MG63 (cell line): ENCODE measurements at regions not wholly inside any gene's neighbourhood (a gene's known extent, or its start where the extent isn't known, plus 50 kb on each side); places are given as distances from the start of the nearest gene placed in this dataset.

Experiments
- DNase-seq: peaks from one replicate; pipeline ENCODE4 v3.0.0-alpha.2; 2020
- H3K27me3 ChIP-seq: fragments of 250-450 bp; sonication (Bioruptor Pico); 2 replicates; pipeline ENCODE4 v1.5.1; 2020; ENCODE audit warnings: mild to moderate bottlenecking, moderate library complexity
- H3K36me3 ChIP-seq: fragments of 250-450 bp; sonication (Bioruptor Pico); 2 replicates; pipeline ENCODE4 v1.5.1; 2020; ENCODE audit warnings: mild to moderate bottlenecking, moderate library complexity
- H3K4me3 ChIP-seq: fragments of 250-450 bp; sonication (Bioruptor Pico); 2 replicates; pipeline ENCODE4 v1.5.1; 2020; ENCODE audit warnings: mild to moderate bottlenecking, moderate library complexity
- H3K9me3 ChIP-seq: fragments of 250-450 bp; sonication (Bioruptor Pico); 2 replicates; pipeline ENCODE4 v1.5.1; 2020; ENCODE audit warnings: mild to moderate bottlenecking, moderate library complexity

DNA sequence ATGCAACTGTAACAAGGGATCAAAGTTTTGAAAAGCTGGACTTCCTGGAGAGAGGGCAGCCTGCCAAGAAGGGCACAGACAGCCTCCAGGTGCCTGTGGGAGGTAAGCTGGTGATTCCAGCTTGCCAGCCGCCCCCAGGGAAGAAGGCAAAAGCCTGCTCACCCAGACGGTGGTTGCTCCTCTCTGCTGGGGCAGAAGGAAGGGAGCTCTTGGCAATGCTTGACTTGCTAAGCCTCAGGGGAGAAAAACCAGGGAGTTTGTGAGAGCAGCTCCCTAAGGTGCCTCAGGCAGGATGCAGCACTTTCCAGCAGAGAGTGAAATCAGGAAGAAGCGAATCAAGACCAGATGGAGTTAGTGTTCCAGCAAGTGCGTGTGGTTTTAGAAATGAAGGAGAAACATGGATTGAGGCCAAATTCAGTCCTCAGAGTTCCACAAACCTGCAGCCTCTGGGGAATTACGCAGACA lies 553.6 kb downstream of the BUD13 start:
- no peaks in the 10 kb centered on the region for H3K27me3 ChIP-seq
- no peaks in the 10 kb centered on the region for H3K9me3 ChIP-seq
- H3K4me3 ChIP-seq, result no peak overlapping the region
- no peak for DNase-seq
- no peaks in the 10 kb centered on the region for H3K36me3 ChIP-seq

DNA sequence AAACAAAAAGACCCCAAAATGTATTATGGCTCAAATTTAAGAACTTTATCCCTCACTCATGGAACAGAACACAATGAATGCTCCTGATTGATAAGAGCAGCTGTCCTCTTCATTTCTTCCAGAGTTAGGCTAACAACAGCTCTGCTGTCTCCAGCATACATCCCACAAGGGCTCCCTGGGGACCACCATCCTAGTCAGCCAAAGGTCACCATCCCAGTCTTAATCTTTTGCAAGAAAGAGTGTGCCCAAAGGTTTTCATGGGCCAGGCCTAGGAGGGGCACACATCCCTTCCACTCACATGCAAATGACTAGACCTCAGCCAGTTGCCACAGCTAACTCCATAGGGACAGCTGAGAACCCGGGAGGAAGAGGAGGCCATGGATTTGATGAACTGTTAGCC lies 555.3 kb downstream of the BUD13 start:
- no peak for DNase-seq
- no peaks in the 10 kb centered on the region for H3K9me3 ChIP-seq
- H3K27me3 ChIP-seq, result no peaks in the 10 kb centered on the region
- H3K36me3 ChIP-seq, result no peaks in the 10 kb centered on the region
- H3K4me3 ChIP-seq, result no peak overlapping the region

GRCh38 chr11:116217006-116217405 lies 555.8 kb downstream of the BUD13 start:
- Histone ChIP-seq H3K27me3 (no peaks in the 10 kb centered on the region), H3K36me3 (no peaks in the 10 kb centered on the region), H3K9me3 (no peaks in the 10 kb centered on the region), H3K4me3 (no peak overlapping the region)
- no peak for DNase-seq

- DNase-seq, result no peak
- no peaks in the 10 kb centered on the region for H3K27me3 ChIP-seq
- no peak overlapping the region for H3K4me3 ChIP-seq
- no peaks in the 10 kb centered on the region for H3K9me3 ChIP-seq
- no peaks in the 10 kb centered on the region for H3K36me3 ChIP-seq
Observed at GRCh38 chr11:116215471-116216113, 557.2 kb downstream of the BUD13 start.

- DNase-seq, result no peak
- Histone ChIP-seq H3K9me3 (no peaks in the 10 kb centered on the region), H3K36me3 (no peaks in the 10 kb centered on the region), H3K27me3 (no peaks in the 10 kb centered on the region), H3K4me3 (no peak overlapping the region)
Observed at GRCh38 chr11:116211147-116211546, 561.6 kb downstream of the BUD13 start.

- H3K9me3 ChIP-seq, result no peaks in the 10 kb centered on the region
- no peaks in the 10 kb centered on the region for H3K36me3 ChIP-seq
- no peaks in the 10 kb centered on the region for H3K27me3 ChIP-seq
- no peak overlapping the region for H3K4me3 ChIP-seq
- DNase-seq, result no peak
Observed at GRCh38 chr11:116210663-116211062, 562.1 kb downstream of the BUD13 start.

DNA sequence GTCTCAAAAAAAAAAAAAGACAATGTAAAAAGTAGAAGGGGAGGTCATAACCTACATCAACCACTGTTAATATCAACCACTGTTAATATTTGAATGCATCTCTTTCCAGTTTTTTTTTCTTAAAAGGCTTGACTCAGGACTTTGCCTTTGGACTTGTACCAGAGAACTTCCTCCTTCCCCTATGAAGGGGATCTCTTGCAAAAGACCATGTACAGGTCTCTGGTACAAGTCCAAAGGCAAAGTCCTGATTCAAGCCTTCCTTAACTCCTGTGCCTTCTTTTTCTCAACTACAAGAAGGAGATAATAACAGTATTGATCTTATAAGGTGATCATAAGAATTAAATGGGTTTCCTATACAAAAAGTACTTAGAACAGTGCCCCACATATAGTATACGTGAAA lies 563.5 kb downstream of the BUD13 start:
- no peaks in the 10 kb centered on the region for H3K9me3 ChIP-seq
- H3K4me3 ChIP-seq, result no peak overlapping the region
- no peaks in the 10 kb centered on the region for H3K27me3 ChIP-seq
- H3K36me3 ChIP-seq, result no peaks in the 10 kb centered on the region
- DNase-seq, result no peak

DNA sequence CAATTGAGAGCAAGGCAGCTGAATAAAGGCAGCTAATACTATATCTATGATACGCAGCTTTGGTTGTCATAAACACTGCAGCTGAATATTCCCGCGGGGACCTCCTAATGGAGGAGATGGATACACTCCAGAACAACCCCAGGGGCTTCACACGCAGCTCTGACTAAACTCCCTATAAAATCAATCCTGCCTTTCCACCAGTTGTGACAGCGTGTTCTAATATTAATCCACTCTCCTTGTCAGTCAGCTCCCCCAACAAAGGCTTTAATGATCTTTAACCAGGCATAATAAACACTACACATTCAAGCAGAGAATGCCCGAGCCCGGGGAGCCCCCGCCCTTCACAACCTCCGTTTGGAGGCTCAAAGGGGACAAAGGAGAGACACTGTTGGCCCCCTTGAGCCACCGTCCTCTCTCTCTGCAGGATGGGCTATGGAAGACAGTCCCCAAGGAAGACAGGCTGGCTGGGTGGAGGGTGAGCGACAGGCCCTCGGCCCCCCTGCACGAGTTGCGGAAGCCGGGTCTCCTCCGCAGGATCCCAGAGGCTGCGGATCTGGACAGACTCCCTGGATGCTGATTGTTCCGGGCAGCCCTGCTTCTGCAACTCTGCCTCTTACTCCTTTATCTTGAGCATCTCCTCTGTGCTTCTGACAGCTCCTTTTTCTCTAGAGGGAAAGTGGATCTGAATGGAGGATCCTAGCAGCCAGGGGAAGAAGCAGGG lies 565.2 kb downstream of the BUD13 start:
- Histone ChIP-seq H3K27me3 (no peaks in the 10 kb centered on the region), H3K4me3 (no peak overlapping the region), H3K9me3 (no peaks in the 10 kb centered on the region), H3K36me3 (no peaks in the 10 kb centered on the region)
- no peak for DNase-seq

DNA sequence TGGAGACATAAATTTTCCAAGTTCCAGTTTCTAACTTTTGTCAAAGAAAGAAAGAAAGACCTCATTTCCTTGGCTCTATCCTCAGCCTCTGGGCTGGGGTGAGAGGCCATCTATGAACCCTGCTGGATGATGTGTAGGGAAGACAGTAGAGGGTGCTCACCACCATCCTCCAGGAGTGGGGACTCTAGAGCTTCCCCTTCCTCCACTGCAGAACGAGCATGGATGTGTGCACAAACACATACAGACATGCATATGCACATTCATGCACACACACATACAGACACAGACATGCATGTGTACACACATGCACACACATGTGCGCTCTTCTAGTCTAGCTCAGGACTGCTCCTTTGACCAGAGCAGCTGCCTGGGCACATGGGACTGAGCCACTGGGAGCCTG lies 565.8 kb downstream of the BUD13 start:
- Histone ChIP-seq H3K4me3 (no peak overlapping the region), H3K36me3 (no peaks in the 10 kb centered on the region), H3K9me3 (no peaks in the 10 kb centered on the region), H3K27me3 (no peaks in the 10 kb centered on the region)
- no peak for DNase-seq

GRCh38 chr11:116202922-116203321 lies 569.9 kb downstream of the BUD13 start:
- no peaks in the 10 kb centered on the region for H3K9me3 ChIP-seq
- no peak overlapping the region for H3K4me3 ChIP-seq
- no peak for DNase-seq
- no peaks in the 10 kb centered on the region for H3K27me3 ChIP-seq
- H3K36me3 ChIP-seq, result no peaks in the 10 kb centered on the region

- DNase-seq, result no peak
- Histone ChIP-seq H3K36me3 (no peaks in the 10 kb centered on the region), H3K9me3 (no peaks in the 10 kb centered on the region), H3K4me3 (no peak overlapping the region), H3K27me3 (no peaks in the 10 kb centered on the region)
Observed at GRCh38 chr11:116200564-116200963, 572.2 kb downstream of the BUD13 start.

DNA sequence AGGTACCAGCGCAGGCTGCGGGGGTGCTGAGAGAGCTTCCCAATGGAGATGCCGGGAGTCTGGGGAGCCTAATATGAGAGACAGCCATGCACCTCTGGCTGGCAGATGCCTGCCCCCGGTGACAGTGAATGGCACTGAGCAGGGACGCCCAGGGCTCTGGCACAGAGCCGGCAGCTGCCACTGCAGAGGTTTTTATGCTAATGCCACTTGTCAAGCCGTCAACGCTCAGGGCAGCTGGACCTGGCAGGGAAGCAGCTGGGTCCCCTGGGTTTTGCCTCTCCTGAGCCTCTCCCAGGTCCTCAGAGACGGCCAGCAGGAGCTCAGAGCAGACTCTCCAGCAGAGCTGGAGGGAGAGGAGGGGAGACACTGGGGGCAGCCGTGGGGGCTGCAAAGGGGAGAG lies 573.6 kb downstream of the BUD13 start:
- Histone ChIP-seq H3K36me3 (no peaks in the 10 kb centered on the region), H3K9me3 (no peaks in the 10 kb centered on the region), H3K27me3 (no peaks in the 10 kb centered on the region), H3K4me3 (no peak overlapping the region)
- no peak for DNase-seq

GRCh38 chr11:116194156-116194904 lies 578.5 kb downstream of the BUD13 start:
- H3K36me3 ChIP-seq, result no peaks in the 10 kb centered on the region
- no peaks in the 10 kb centered on the region for H3K9me3 ChIP-seq
- no peak overlapping the region for H3K4me3 ChIP-seq

GRCh38 chr11:116193321-116194131 lies 579.3 kb downstream of the BUD13 start:
- Histone ChIP-seq H3K9me3 (no peaks in the 10 kb centered on the region), H3K4me3 (peak overlapping the region; percentile 33), H3K27me3 (no peaks in the 10 kb centered on the region), H3K36me3 (no peaks in the 10 kb centered on the region)
- DNase-seq, result peak; percentile 37

More at GRCh38 chr11:116194156-116194904, 578.5 kb downstream of the BUD13 start:
- no peaks in the 10 kb centered on the region for H3K27me3 ChIP-seq
- DNase-seq, result no peak

GRCh38 chr11:116192509-116193210 lies 580.1 kb downstream of the BUD13 start:
- no peaks in the 10 kb centered on the region for H3K9me3 ChIP-seq
- no peak for DNase-seq

GRCh38 chr11:116190861-116191260 lies 581.9 kb downstream of the BUD13 start:
- Histone ChIP-seq H3K27me3 (no peaks in the 10 kb centered on the region), H3K9me3 (no peaks in the 10 kb centered on the region), H3K36me3 (no peaks in the 10 kb centered on the region), H3K4me3 (no peak overlapping the region)
- no peak for DNase-seq

More at GRCh38 chr11:116192509-116193210, 580.1 kb downstream of the BUD13 start:
- Histone ChIP-seq H3K4me3 (no peak overlapping the region; the same call in 1 of the 2 replicates), H3K36me3 (no peaks in the 10 kb centered on the region), H3K27me3 (no peaks in the 10 kb centered on the region)
